ENCODE measurements at regions not wholly inside any gene's neighbourhood (a gene's known extent, or its start where the extent isn't known, plus 50 kb on each side); places are given as distances from the start of the nearest gene placed in this dataset.

GRCh38 chr4:125131891-125132680 lies 182.7 kb upstream of the FAT4 start:
- TF ChIP-seq CTCF (IDR thresholded peaks at IDR 0.05; ENCODE audit: low read length) (no peak), EZH2phosphoT487 (IDR thresholded peaks at IDR 0.05; ENCODE audit: low read length) (no peak), EZH2 (optimal IDR thresholded peaks at IDR 0.05; ENCODE audit: low read depth, low read length) (no peak)
